ENCODE measurements at regions not wholly inside any gene's neighbourhood (a gene's known extent, or its start where the extent isn't known, plus 50 kb on each side); places are given as distances from the start of the nearest gene placed in this dataset.

DNA sequence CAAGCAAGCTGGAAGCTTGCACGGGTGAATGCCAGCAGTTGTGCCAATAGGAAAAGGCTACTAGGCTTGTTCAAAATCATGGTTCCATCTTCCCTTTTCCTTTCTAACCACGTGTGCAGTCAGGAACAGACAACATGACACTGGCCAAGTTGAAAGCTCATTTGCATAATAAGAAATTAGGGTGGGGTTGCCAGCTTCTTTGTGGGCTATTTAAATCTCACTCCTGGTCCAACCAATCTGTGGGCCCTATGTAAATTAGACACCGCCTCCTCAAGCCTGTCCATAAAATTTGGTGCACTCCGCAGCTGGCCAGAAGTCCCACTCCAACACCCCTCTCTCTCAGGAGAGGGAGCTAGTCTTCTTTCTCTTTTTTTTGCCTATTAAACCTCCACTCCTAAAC lies 1948.4 kb upstream of the PIK3C3 start:
- Histone ChIP-seq H3F3A (ENCODE audit: insufficient read depth, low read length) (no peaks in the 10 kb centered on the region), H3K9me3 (ENCODE audit: low read length) (no peaks in the 10 kb centered on the region), H3K4me3 (ENCODE audit: low read depth, low read length, poor library complexity, severe bottlenecking) (no peak overlapping the region), H3K9ac (ENCODE audit: low read length) (no peak overlapping the region), H3K36me3 (ENCODE audit: insufficient read depth, low read length) (no peaks in the 10 kb centered on the region), H4K20me1 (ENCODE audit: insufficient read depth, low read length) (no peaks in the 10 kb centered on the region), H3K27ac (ENCODE audit: low read depth, low read length, poor library complexity, severe bottlenecking) (no peak overlapping the region), H3K9me2 (ENCODE audit: low read depth, low read length) (no peaks in the 10 kb centered on the region), H3K4me1 (ENCODE audit: insufficient read depth, low read length, severe bottlenecking) (no peaks in the 10 kb centered on the region), H3K79me2 (ENCODE audit: insufficient read depth, low read length) (no peaks in the 10 kb centered on the region), H3K4me2 (ENCODE audit: low read length) (no peak overlapping the region), H3K27me3 (ENCODE audit: insufficient read depth, low read length) (no peaks in the 10 kb centered on the region), H2AFZ (ENCODE audit: low read length) (no peak overlapping the region)
- TF ChIP-seq CTCF (IDR thresholded peaks at IDR 0.05; ENCODE audit: low read length) (no peak), EZH2 (IDR thresholded peaks at IDR 0.05; ENCODE audit: borderline replicate concordance, low read length) (no peak)

DNA sequence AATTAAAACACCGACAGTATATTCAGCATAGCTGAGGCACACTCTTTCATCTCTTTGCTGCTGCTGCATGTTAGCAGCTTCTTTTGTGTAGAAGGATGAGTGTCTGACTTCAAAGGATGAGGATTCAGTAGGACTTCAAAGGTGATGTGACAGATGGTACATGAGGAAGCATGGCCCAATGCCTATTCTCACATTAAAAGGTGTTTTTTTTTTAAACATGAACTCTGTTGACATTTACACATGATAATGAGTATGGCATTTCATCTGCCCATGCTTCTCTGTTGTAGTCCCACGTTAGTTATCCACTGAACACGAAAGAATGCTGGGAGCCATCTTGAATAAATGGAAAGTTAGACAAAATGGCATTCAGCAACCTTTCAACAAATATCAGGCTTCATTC lies 1950.8 kb upstream of the PIK3C3 start:
- Histone ChIP-seq H4K20me1 (ENCODE audit: insufficient read depth, low read length) (no peaks in the 10 kb centered on the region), H2AFZ (ENCODE audit: low read length) (no peak overlapping the region), H3K27me3 (ENCODE audit: insufficient read depth, low read length) (no peaks in the 10 kb centered on the region), H3K27ac (ENCODE audit: low read depth, low read length, poor library complexity, severe bottlenecking) (no peak overlapping the region), H3K9me2 (ENCODE audit: low read depth, low read length) (no peaks in the 10 kb centered on the region), H3K79me2 (ENCODE audit: insufficient read depth, low read length) (no peaks in the 10 kb centered on the region), H3K4me2 (ENCODE audit: low read length) (no peak overlapping the region), H3K9me3 (ENCODE audit: low read length) (no peaks in the 10 kb centered on the region), H3K9ac (ENCODE audit: low read length) (no peak overlapping the region), H3K36me3 (ENCODE audit: insufficient read depth, low read length) (no peaks in the 10 kb centered on the region), H3F3A (ENCODE audit: insufficient read depth, low read length) (no peaks in the 10 kb centered on the region), H3K4me3 (ENCODE audit: low read depth, low read length, poor library complexity, severe bottlenecking) (no peak overlapping the region), H3K4me1 (ENCODE audit: insufficient read depth, low read length, severe bottlenecking) (no peaks in the 10 kb centered on the region)
- TF ChIP-seq EZH2 (IDR thresholded peaks at IDR 0.05; ENCODE audit: borderline replicate concordance, low read length) (no peak), CTCF (IDR thresholded peaks at IDR 0.05; ENCODE audit: low read length) (no peak)

DNA sequence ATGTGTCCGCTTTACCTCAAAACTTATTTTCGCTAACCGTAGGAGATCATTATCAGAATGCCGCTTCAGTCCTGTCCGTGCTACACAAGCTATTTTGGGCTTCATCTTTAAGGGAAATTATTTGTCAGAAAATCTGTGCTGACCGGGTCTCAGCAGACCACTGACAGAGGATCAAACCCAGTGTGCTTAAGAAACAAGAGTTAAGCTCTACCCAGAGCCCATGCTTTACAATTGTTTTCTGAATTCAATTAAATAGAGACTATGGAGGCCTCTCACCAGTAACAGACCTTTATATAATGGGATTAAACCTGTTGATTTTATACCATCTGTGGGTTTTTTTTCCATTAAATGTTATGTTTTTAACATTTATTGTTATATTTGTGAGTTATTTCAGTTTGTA lies 1956.7 kb upstream of the PIK3C3 start:
- H3K4me3 ChIP-seq (ENCODE audit: low read depth, low read length, poor library complexity, severe bottlenecking) = no peak overlapping the region
- H3F3A ChIP-seq (ENCODE audit: insufficient read depth, low read length) = no peaks in the 10 kb centered on the region
- no peak overlapping the region for H2AFZ ChIP-seq (ENCODE audit: low read length)
- no peaks in the 10 kb centered on the region for H3K9me3 ChIP-seq (ENCODE audit: low read length)
- no peaks in the 10 kb centered on the region for H3K79me2 ChIP-seq (ENCODE audit: insufficient read depth, low read length)
- H3K9ac ChIP-seq (ENCODE audit: low read length) = no peak overlapping the region
- no peak overlapping the region for H3K4me2 ChIP-seq (ENCODE audit: low read length)
- no peaks in the 10 kb centered on the region for H4K20me1 ChIP-seq (ENCODE audit: insufficient read depth, low read length)
- H3K27ac ChIP-seq (ENCODE audit: low read depth, low read length, poor library complexity, severe bottlenecking) = no peak overlapping the region
- no peaks in the 10 kb centered on the region for H3K27me3 ChIP-seq (ENCODE audit: insufficient read depth, low read length)
- TF ChIP-seq CTCF (IDR thresholded peaks at IDR 0.05; ENCODE audit: low read length) (no peak), EZH2 (IDR thresholded peaks at IDR 0.05; ENCODE audit: borderline replicate concordance, low read length) (no peak)
- H3K9me2 ChIP-seq (ENCODE audit: low read depth, low read length) = no peaks in the 10 kb centered on the region
- no peaks in the 10 kb centered on the region for H3K4me1 ChIP-seq (ENCODE audit: insufficient read depth, low read length, severe bottlenecking)
- no peaks in the 10 kb centered on the region for H3K36me3 ChIP-seq (ENCODE audit: insufficient read depth, low read length)
